Stimulated activated CD8-positive, alpha-beta memory T cell treated with anti-CD3 and anti-CD28 coated beads, Interleukin-2, amount 100 ng/mL, for 48 hours (primary cell): ENCODE measurements at regions not wholly inside any gene's neighbourhood (a gene's known extent, or its start where the extent isn't known, plus 50 kb on each side); places are given as distances from the start of the nearest gene placed in this dataset.

Experiments used
- DNase-seq, 2 donors: peaks; one replicate each; pipeline ENCODE4 v3.0.0-alpha.2; 2020; ENCODE audit warnings: low read depth in 2 of 2

- no peak for DNase-seq
Observed at GRCh38 chr9:90095682-90096081, 490.9 kb downstream of the GADD45G start.

GRCh38 chr9:90097237-90097636, 492.4 kb downstream of the GADD45G start:
- DNase-seq: no peak

DNA sequence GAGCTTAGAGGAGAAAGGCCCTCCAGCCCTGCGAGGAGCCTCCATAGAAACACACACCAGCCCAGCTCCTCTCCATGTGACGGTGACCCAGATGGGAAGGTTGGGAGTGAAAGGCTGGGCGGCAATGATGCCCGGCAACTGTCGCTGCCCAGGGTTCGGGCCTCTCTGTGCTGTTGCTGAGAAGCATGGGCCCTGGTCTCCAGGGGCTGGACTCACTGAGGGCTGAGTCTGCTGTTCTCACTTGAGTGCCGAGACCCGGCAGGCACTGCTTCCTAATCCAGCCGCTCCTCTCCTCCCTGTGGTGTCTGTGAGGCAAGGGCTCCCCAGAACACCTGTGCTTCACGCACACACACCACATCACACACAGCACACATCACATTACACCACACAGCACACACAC, 493.6 kb downstream of the GADD45G start:
- no peak for DNase-seq

GRCh38 chr9:90099262-90099963, 494.6 kb downstream of the GADD45G start:
- DNase-seq: no peak

- no peak for DNase-seq
Observed at GRCh38 chr9:90100014-90100413, 495.2 kb downstream of the GADD45G start.

DNA sequence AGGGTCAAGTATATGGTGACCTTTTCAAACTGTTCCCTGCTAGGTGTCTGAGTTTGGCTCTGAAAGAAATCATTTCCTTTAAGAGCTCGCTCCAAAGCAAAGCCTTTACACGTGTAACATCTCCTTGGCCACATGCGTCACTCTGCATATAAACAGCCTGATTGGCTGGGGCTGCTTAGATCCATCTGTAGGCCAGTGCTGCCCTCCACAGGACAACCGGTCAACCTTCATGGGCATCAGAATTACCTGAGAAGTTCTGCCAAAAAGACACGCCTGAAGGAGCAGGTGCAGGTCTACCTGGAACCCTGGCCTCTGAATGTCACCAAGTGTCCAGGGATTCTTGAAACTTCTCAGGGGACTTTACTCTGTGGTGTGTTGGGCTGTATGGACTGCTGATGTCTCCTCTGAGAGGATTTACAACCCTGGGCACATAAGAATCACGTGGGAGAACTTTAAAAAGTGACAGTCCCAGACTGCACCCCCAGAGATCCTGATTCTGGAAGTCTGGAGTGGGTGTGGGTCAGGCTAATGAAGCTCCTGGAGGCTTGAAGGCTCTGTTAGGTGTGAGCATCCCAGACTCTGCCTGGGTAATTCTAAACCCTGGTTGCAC, 497.6 kb downstream of the GADD45G start:
- DNase-seq: peak; percentile 40 to 58

- no peak for DNase-seq
Observed at GRCh38 chr9:90103771-90104170, 499.0 kb downstream of the GADD45G start.

GRCh38 chr9:90105773-90106172, 501.0 kb downstream of the GADD45G start:
- no peak for DNase-seq

DNA sequence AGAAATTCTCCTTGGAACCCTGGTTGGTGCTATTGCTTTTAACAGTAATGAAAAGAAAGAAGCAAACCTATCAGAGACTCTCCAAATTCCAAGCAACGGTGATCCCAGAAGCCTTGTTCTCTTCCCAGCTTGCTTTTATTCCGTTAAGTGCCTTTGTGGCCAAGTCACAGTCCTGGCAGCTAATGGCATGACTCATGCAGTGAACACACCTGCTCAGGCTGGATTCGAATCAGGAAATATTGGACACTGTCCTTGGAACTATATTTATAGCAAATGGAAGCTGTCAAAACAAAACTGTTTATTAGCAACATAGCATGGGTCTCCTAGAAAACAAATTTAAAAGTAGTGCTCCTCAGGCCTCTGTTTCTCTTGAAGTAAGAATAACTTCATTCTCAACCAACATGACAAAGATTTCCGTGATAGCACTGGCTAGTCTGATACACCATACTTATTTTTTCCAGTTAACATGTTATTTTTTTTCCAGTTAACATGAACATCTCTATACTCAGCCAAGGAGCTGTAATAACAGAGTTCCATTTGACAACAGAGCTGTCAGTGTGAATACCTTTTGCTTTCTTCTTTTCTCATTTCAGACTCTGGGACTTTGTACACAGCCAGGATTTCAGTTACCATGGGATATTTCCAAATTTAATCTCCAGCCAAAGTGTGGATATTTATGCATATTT, 502.4 kb downstream of the GADD45G start:
- no peak for DNase-seq

GRCh38 chr9:90107726-90108655, 503.2 kb downstream of the GADD45G start:
- no peak for DNase-seq

- no peak for DNase-seq
Observed at GRCh38 chr9:90112788-90113187, 508.0 kb downstream of the GADD45G start.

DNA sequence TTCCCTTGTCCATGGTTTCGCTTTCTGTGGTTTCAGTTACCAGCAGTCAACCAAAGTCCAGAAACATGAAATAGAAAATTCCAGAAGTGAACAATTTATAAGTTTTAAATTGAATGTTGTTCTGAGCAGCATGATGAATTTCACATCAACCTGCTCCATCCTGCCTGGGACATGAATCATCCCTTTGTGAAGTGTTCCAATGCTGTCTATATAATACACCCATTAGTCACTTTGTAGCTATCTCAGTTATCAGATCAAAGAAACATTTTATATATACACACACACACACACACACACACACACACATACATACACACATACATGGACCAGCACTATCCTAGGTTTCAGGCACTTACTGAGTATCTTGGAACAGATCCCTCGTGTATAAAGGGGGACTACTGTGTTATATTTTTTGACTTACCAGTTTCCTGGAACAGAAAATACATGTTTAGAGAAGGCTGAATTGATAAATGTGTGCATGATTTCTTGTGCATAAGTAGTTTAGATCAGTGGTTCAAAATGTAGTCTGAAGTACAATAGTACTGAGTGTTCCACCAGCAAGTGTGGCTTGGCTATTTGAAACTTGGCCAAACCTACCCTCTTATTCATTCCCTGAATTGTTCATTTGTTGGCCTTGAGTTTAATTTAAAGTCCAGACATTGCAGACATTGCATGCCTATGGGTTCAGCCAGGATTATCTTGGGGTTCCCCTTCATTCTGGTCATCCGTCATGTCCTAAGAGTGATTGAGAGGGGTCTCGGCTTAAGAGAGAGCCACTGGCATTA, 510.0 kb downstream of the GADD45G start:
- DNase-seq: no peak

DNA sequence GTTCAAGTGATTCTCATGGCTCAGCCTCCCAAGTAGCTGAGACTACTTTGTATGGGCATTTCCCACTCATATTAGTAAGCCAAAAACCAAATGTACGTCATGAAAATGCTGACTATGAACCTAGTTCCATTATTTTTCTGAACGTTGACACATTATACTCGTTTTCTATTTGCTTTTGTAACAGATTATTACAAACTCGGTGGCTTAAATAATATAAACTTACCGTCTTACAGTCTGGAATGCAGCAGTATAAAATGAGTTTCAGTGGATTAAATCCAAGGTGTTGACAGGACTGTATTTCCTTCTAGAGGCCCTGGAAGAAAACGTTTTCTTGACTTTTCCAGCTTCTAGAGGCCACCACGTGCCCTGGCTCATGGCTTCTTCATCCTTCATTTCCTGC, 517.0 kb downstream of the GADD45G start:
- no peak for DNase-seq

DNA sequence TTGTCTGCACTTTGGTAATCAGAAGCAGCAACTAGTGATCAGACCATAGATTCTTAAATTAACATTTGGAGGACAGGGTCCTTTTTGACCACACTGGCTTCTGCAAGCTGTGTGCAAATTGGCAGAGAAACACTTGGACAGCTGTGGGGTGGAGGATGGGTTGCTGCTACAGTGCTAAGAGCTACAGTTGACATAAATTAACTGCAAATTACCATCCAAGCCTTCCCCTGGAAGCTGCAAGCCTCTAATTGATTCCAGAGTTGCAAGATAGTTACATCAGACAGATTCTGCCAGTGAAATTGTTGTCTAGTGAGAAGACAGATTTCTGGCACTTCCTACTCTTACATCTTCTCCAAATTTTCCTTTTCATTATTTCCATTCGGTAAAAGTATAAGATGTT, 517.7 kb downstream of the DIRAS2 start:
- DNase-seq: no peak

DNA sequence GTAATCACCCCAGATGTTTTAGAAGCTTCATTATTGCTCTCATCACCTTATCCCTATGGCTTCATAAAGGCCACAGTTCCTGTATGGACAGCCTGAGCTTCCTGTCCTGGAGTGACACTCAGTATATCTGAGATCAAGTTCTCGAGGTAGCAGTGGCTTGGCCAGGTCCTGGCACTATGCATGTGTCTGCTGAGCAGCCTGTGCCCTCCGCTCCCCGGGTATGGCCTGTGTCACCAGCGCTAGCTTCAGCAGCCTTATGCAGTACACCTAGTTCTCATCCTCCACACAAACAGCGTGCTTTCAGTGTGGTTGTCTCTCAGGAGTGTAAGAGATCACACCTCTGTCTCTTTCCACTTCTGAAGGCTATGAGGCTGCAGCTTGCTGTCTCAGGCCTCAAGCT, 514.7 kb downstream of the DIRAS2 start:
- DNase-seq: no peak

GRCh38 chr9:90128587-90129190, 513.9 kb downstream of the DIRAS2 start:
- no peak for DNase-seq

- DNase-seq: no peak
Observed at GRCh38 chr9:90129446-90129845, 513.2 kb downstream of the DIRAS2 start.

DNA sequence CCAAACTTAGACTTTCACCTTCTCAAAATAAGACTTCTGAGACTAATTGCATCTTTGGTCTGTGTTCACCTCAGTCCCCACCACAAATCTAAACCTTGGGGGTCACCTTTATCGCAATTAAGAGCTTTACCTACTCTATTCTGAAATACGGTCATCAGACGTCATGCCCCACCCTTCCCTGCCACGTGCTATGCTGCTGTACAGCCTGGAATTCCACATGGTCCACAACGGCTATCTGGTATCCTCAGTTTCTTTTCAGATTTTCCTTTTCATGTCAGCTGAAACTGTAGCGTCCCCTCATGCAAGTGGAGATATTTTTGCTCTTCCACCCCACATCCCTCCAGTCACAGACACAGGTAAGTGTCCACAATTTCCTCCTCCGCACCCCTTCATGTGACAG, 511.1 kb downstream of the DIRAS2 start:
- no peak for DNase-seq

GRCh38 chr9:90132866-90133265, 509.8 kb downstream of the DIRAS2 start:
- DNase-seq: no peak

- DNase-seq: no peak
Observed at GRCh38 chr9:90137801-90138200, 504.8 kb downstream of the DIRAS2 start.
